ENCODE measurements at regions not wholly inside any gene's neighbourhood (a gene's known extent, or its start where the extent isn't known, plus 50 kb on each side); places are given as distances from the start of the nearest gene placed in this dataset.

- TF ChIP-seq ELK1 (IDR thresholded peaks at IDR 0.05; ENCODE audit: borderline replicate concordance, low read depth, low read length) (no peak), RFX5 (IDR thresholded peaks at IDR 0.05; ENCODE audit: low read depth, low read length) (no peak), FOS (IDR thresholded peaks at IDR 0.05; ENCODE audit: low read depth, low read length) (no peak)
Observed at GRCh38 chr10:2993636-2994035, 73.7 kb upstream of the PFKP start.
